ENCODE measurements at regions not wholly inside any gene's neighbourhood (a gene's known extent, or its start where the extent isn't known, plus 50 kb on each side); places are given as distances from the start of the nearest gene placed in this dataset.
"Not testable (repeated sequence)": the region's sequence is repeated elsewhere in the genome, so short reads cannot be mapped to it uniquely, and the experiment has no call there.

GRCh38 chr3:146712806-146713205 is 107.7 kb upstream of the PLSCR5 start:
- H3K4me1 ChIP-seq = no peaks in the 10 kb centered on the region
- intact Hi-C loops (cut with DNase I) = no loop called here
- 47% methylated on average over 3 of the region's 3 CpGs for WGBS (ENCODE audit: insufficient coverage, low coverage, low lambda C conversion rate, missing lambda C conversion rate)
- H3K27ac ChIP-seq = no peak overlapping the region
- H3K27me3 ChIP-seq = no peaks in the 10 kb centered on the region
- H3K4me3 ChIP-seq = no peak overlapping the region
- DNase-seq (no peak), ATAC-seq (no peak)
- TF ChIP-seq CTCF (IDR thresholded peaks at IDR 0.05) (no peak), POLR2A (IDR thresholded peaks at IDR 0.05) (no peak)
- H3K9me3 ChIP-seq = no peaks in the 10 kb centered on the region
- H3K36me3 ChIP-seq = no peaks in the 10 kb centered on the region

GRCh38 chr3:146709969-146710368 is 104.8 kb upstream of the PLSCR5 start:
- intact Hi-C loops (cut with DNase I) = no loop called here
- Histone ChIP-seq H3K36me3 (no peaks in the 10 kb centered on the region), H3K9me3 (no peaks in the 10 kb centered on the region), H3K27ac (no peak overlapping the region), H3K4me3 (no peak overlapping the region), H3K27me3 (no peaks in the 10 kb centered on the region), H3K4me1 (no peaks in the 10 kb centered on the region)
- 40% methylated on average over 3 of the region's 3 CpGs for WGBS (ENCODE audit: insufficient coverage, low coverage, low lambda C conversion rate, missing lambda C conversion rate)
- TF ChIP-seq POLR2A (IDR thresholded peaks at IDR 0.05) (no peak), CTCF (IDR thresholded peaks at IDR 0.05) (no peak)
- DNase-seq = no peak
- no peak for ATAC-seq

GRCh38 chr3:146705225-146705624 is 100.1 kb upstream of the PLSCR5 start:
- no peak for ATAC-seq
- 25% methylated on average over 2 of the region's 2 CpGs for WGBS (ENCODE audit: insufficient coverage, low coverage, low lambda C conversion rate, missing lambda C conversion rate)

GRCh38 chr3:146702237-146702636 is 97.1 kb upstream of the PLSCR5 start:
- Histone ChIP-seq H3K4me1 (no peaks in the 10 kb centered on the region), H3K27me3 (no peaks in the 10 kb centered on the region), H3K27ac (no peak overlapping the region), H3K4me3 (no peak overlapping the region), H3K36me3 (no peaks in the 10 kb centered on the region), H3K9me3 (no peaks in the 10 kb centered on the region)
- ATAC-seq (no peak), DNase-seq (no peak)
- TF ChIP-seq CTCF (IDR thresholded peaks at IDR 0.05) = no peak
- intact Hi-C loops (cut with DNase I) = no loop called here
- 100% methylated on average over 1 of the region's 5 CpGs for WGBS (ENCODE audit: insufficient coverage, low coverage, low lambda C conversion rate, missing lambda C conversion rate)

More at GRCh38 chr3:146705225-146705624, 100.1 kb upstream of the PLSCR5 start:
- no peak for TF ChIP-seq CTCF (IDR thresholded peaks at IDR 0.05)
- no peak for TF ChIP-seq POLR2A (IDR thresholded peaks at IDR 0.05)
- no peaks in the 10 kb centered on the region for H3K9me3 ChIP-seq
- no peak for DNase-seq
- H3K27ac ChIP-seq = no peak overlapping the region
- no peaks in the 10 kb centered on the region for H3K27me3 ChIP-seq
- intact Hi-C loops (cut with DNase I) = no loop called here
- H3K4me1 ChIP-seq = no peaks in the 10 kb centered on the region
- no peaks in the 10 kb centered on the region for H3K36me3 ChIP-seq
- no peak overlapping the region for H3K4me3 ChIP-seq

GRCh38 chr3:146701246-146701645 is 96.1 kb upstream of the PLSCR5 start:
- Histone ChIP-seq H3K27me3 (no peaks in the 10 kb centered on the region), H3K4me1 (no peaks in the 10 kb centered on the region), H3K9me3 (no peaks in the 10 kb centered on the region), H3K27ac (no peak overlapping the region), H3K4me3 (no peak overlapping the region), H3K36me3 (no peaks in the 10 kb centered on the region)
- no peak for TF ChIP-seq POLR2A (IDR thresholded peaks at IDR 0.05)
- no peak for TF ChIP-seq CTCF (IDR thresholded peaks at IDR 0.05)
- intact Hi-C loops (cut with DNase I) = no loop called here
- 67% methylated on average over 3 of the region's 3 CpGs for WGBS (ENCODE audit: insufficient coverage, low coverage, low lambda C conversion rate, missing lambda C conversion rate)
- DNase-seq (no peak), ATAC-seq (no peak)

- H3K27me3 ChIP-seq; H3K4me1 ChIP-seq; H3K27ac ChIP-seq; ATAC-seq; H3K36me3 ChIP-seq; H3K4me3 ChIP-seq; H3K9me3 ChIP-seq; DNase-seq; intact Hi-C loops (cut with DNase I): not testable (repeated sequence)
Measured at GRCh38 chr3:146700025-146700424, 94.9 kb upstream of the PLSCR5 start.

All from right lobe of liver (tissue), 6 donors.